Large intestine (tissue), 3 donors: ENCODE measurements at regions not wholly inside any gene's neighbourhood (a gene's known extent, or its start where the extent isn't known, plus 50 kb on each side); places are given as distances from the start of the nearest gene placed in this dataset.

ENCODE experiments used
- DNase-seq, 2 donors: peaks; one replicate each; pipeline versions ENCODE4 v3.0.0 to v3.0.0-alpha.2; 2013
- H3K27ac ChIP-seq: one replicate; pipeline ENCODE4 v1.5.1; 2013; ENCODE audit warnings: low read length
- H3K27me3 ChIP-seq: 2 replicates; pipeline ENCODE4 v1.6.1; 2013; ENCODE audit warnings: low read length; ENCODE audit not compliant: control insufficient read depth, insufficient read depth
- H3K36me3 ChIP-seq: 2 replicates; pipeline ENCODE4 v1.6.1; 2013; ENCODE audit warnings: low read length; ENCODE audit not compliant: control insufficient read depth, insufficient read depth
- H3K4me1 ChIP-seq: one replicate; pipeline ENCODE4 v1.6.1; 2013; ENCODE audit warnings: low read length; ENCODE audit not compliant: control insufficient read depth, insufficient read depth
- H3K4me3 ChIP-seq: one replicate; pipeline ENCODE4 v1.5.1; 2013; ENCODE audit warnings: low read length
- H3K9me3 ChIP-seq: one replicate; pipeline ENCODE4 v1.6.1; 2013; ENCODE audit warnings: mild to moderate bottlenecking, low read depth, low read length, moderate library complexity; ENCODE audit not compliant: control insufficient read depth
- WGBS: methylation state at CpG from one replicate; pipeline ENCODE4 v1.1.5; 2013; ENCODE audit warnings: low lambda C conversion rate; ENCODE audit not compliant: insufficient coverage; 5-methylcytosine and 5-hydroxymethylcytosine counted together

- Histone ChIP-seq H3K27me3 (no peaks in the 10 kb centered on the region), H3K27ac (no peak overlapping the region), H3K36me3 (no peaks in the 10 kb centered on the region), H3K4me1 (no peaks in the 10 kb centered on the region), H3K4me3 (no peak overlapping the region), H3K9me3 (no peaks in the 10 kb centered on the region)
- no peak for DNase-seq
- 80% methylated on average over 1 of the region's 6 CpGs for WGBS
These were observed 1314.1 kb upstream of the CDH6 start for GRCh38 chr5:29879401-29879800.

GRCh38 chr5:29878599-29878998, 1314.9 kb upstream of the CDH6 start:
- no peak overlapping the region for H3K4me3 ChIP-seq
- DNase-seq, result no peak
- no peaks in the 10 kb centered on the region for H3K9me3 ChIP-seq
- no peaks in the 10 kb centered on the region for H3K36me3 ChIP-seq
- no peaks in the 10 kb centered on the region for H3K27me3 ChIP-seq
- no peak overlapping the region for H3K27ac ChIP-seq
- no peaks in the 10 kb centered on the region for H3K4me1 ChIP-seq
- WGBS, result 100% methylated on average over 2 of the region's 2 CpGs

- Histone ChIP-seq H3K27me3 (no peaks in the 10 kb centered on the region), H3K4me1 (no peaks in the 10 kb centered on the region), H3K4me3 (no peak overlapping the region), H3K9me3 (no peaks in the 10 kb centered on the region), H3K27ac (no peak overlapping the region), H3K36me3 (no peaks in the 10 kb centered on the region)
- WGBS, result 90% methylated on average over 2 of the region's 2 CpGs
- no peak for DNase-seq
These were observed 1326.3 kb upstream of the CDH6 start for GRCh38 chr5:29867155-29867554.

- no peaks in the 10 kb centered on the region for H3K9me3 ChIP-seq
- no peak for DNase-seq
- H3K27ac ChIP-seq, result no peak overlapping the region
- no peaks in the 10 kb centered on the region for H3K27me3 ChIP-seq
- H3K4me1 ChIP-seq, result no peaks in the 10 kb centered on the region
- WGBS, result 100% methylated on average over 1 of the region's 2 CpGs
- H3K36me3 ChIP-seq, result no peaks in the 10 kb centered on the region
- no peak overlapping the region for H3K4me3 ChIP-seq
These were observed 1339.7 kb upstream of the CDH6 start for GRCh38 chr5:29853711-29854220.

GRCh38 chr5:29852329-29852728, 1341.2 kb upstream of the CDH6 start:
- Histone ChIP-seq H3K27ac (no peak overlapping the region), H3K4me3 (no peak overlapping the region), H3K9me3 (no peaks in the 10 kb centered on the region), H3K4me1 (no peaks in the 10 kb centered on the region), H3K27me3 (no peaks in the 10 kb centered on the region), H3K36me3 (no peaks in the 10 kb centered on the region)
- 80% methylated on average over 1 of the region's 2 CpGs for WGBS
- no peak for DNase-seq

DNA sequence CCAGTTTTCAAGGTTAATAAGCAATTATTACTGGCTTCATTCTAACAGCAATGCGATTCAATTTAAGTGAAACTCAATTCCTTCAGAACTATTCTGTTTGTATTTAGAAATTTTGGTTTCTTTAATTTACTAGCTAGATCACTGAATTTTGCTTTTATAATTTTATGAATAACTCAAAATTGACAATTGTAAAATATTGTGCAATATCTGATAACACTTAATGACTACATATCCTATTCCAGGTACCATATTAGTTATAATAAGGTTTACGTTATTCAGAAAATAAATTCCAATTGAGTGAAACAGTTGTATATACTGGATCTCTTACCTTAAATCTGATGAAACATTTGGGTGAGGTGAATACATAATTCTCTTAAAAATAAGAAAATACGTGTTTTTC, 1348.3 kb upstream of the CDH6 start:
- Histone ChIP-seq H3K4me1 (no peaks in the 10 kb centered on the region), H3K4me3 (no peak overlapping the region), H3K36me3 (no peaks in the 10 kb centered on the region), H3K9me3 (no peaks in the 10 kb centered on the region), H3K27ac (no peak overlapping the region), H3K27me3 (no peaks in the 10 kb centered on the region)
- no peak for DNase-seq
- 100% methylated on average over 3 of the region's 3 CpGs for WGBS

DNA sequence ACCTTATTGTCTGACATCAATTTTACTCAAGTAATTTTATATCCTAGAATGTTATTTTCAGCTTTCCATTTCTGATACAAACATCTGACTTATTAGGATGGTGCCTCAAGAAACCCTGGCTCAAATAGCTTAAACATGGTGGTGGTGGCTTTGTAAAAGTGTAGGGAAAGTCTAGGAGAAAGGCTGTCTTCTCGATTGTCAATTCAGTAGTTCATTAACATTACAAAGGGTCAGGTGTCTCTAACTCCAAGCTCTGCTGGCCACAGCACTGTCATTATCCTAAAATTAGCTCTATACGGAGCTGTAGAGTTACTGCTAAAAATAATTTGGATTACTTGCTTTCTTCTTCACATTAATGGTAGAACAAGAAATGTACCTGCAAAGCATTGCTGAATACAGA, 1360.1 kb upstream of the CDH6 start:
- no peaks in the 10 kb centered on the region for H3K27me3 ChIP-seq
- H3K4me3 ChIP-seq, result no peak overlapping the region
- H3K27ac ChIP-seq, result no peak overlapping the region
- H3K4me1 ChIP-seq, result no peaks in the 10 kb centered on the region
- H3K9me3 ChIP-seq, result no peaks in the 10 kb centered on the region
- no peak for DNase-seq
- H3K36me3 ChIP-seq, result no peaks in the 10 kb centered on the region
- WGBS, result no CpG with 5 or more reads among the region's 2 CpGs

GRCh38 chr5:29822521-29822920, 1371.0 kb upstream of the CDH6 start:
- 100% methylated on average over 1 of the region's 4 CpGs for WGBS
- H3K4me1 ChIP-seq, result no peaks in the 10 kb centered on the region
- H3K36me3 ChIP-seq, result no peaks in the 10 kb centered on the region

GRCh38 chr5:29811914-29812679, 1381.4 kb upstream of the CDH6 start:
- Histone ChIP-seq H3K36me3 (no peaks in the 10 kb centered on the region), H3K4me1 (no peaks in the 10 kb centered on the region), H3K27ac (no peak overlapping the region), H3K27me3 (no peaks in the 10 kb centered on the region), H3K9me3 (no peaks in the 10 kb centered on the region), H3K4me3 (no peak overlapping the region)
- peak in 1 of 2 donors; percentile 17 for DNase-seq
- 80% methylated on average over 1 of the region's 2 CpGs for WGBS

More at GRCh38 chr5:29822521-29822920, 1371.0 kb upstream of the CDH6 start:
- Histone ChIP-seq H3K4me3 (no peak overlapping the region), H3K9me3 (no peaks in the 10 kb centered on the region), H3K27me3 (no peaks in the 10 kb centered on the region), H3K27ac (no peak overlapping the region)
- DNase-seq, result no peak

GRCh38 chr5:29805804-29806203, 1387.7 kb upstream of the CDH6 start:
- no CpG with 5 or more reads among the region's 3 CpGs for WGBS
- no peaks in the 10 kb centered on the region for H3K4me1 ChIP-seq
- H3K36me3 ChIP-seq, result no peaks in the 10 kb centered on the region
- H3K4me3 ChIP-seq, result no peak overlapping the region
- H3K9me3 ChIP-seq, result no peaks in the 10 kb centered on the region
- H3K27me3 ChIP-seq, result no peaks in the 10 kb centered on the region
- H3K27ac ChIP-seq, result no peak overlapping the region
- DNase-seq, result no peak

DNA sequence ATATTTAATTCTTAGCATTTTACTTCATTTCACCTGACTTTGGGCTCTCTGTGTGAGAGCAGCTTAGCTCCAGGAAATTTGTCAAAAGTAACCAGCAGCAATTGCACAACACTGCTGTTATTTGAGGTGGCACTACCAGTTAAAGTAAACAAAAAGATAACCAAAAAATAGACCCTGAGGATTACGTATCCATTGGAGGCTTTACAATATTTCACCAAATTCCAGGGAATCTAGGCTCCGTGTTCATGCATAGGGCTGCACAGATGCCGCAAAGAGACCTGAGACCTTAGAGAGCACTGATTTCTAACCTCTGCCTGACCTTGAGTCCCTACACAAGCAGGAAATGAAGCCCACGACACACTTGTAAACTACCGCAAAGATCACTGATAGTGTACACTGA, 1392.7 kb upstream of the CDH6 start:
- H3K9me3 ChIP-seq, result no peaks in the 10 kb centered on the region
- no CpG with 5 or more reads among the region's 5 CpGs for WGBS
- H3K4me3 ChIP-seq, result no peak overlapping the region
- no peaks in the 10 kb centered on the region for H3K27me3 ChIP-seq
- H3K4me1 ChIP-seq, result no peaks in the 10 kb centered on the region
- H3K36me3 ChIP-seq, result no peaks in the 10 kb centered on the region
- no peak for DNase-seq
- H3K27ac ChIP-seq, result no peak overlapping the region
